ENCODE measurements at regions not wholly inside any gene's neighbourhood (a gene's known extent, or its start where the extent isn't known, plus 50 kb on each side); places are given as distances from the start of the nearest gene placed in this dataset.

GRCh38 chrX:146615628-146616348 lies 193.8 kb upstream of the CXorf51B start:
- no peak for TF ChIP-seq EZH2 (IDR thresholded peaks at IDR 0.05; ENCODE audit: insufficient read depth, low read length)
- no peak for TF ChIP-seq CTCF (IDR thresholded peaks at IDR 0.05; ENCODE audit: insufficient read depth, low read depth, low read length)

Measured in astrocyte (in vitro differentiated cells and primary cell).